ENCODE measurements at regions not wholly inside any gene's neighbourhood (a gene's known extent, or its start where the extent isn't known, plus 50 kb on each side); places are given as distances from the start of the nearest gene placed in this dataset.

GRCh38 chr13:44661936-44662335 lies 85.8 kb upstream of the TSC22D1 start:
- TF ChIP-seq POLR2A (IDR thresholded peaks at IDR 0.05): no peak
- TF ChIP-seq, protein P1, sequence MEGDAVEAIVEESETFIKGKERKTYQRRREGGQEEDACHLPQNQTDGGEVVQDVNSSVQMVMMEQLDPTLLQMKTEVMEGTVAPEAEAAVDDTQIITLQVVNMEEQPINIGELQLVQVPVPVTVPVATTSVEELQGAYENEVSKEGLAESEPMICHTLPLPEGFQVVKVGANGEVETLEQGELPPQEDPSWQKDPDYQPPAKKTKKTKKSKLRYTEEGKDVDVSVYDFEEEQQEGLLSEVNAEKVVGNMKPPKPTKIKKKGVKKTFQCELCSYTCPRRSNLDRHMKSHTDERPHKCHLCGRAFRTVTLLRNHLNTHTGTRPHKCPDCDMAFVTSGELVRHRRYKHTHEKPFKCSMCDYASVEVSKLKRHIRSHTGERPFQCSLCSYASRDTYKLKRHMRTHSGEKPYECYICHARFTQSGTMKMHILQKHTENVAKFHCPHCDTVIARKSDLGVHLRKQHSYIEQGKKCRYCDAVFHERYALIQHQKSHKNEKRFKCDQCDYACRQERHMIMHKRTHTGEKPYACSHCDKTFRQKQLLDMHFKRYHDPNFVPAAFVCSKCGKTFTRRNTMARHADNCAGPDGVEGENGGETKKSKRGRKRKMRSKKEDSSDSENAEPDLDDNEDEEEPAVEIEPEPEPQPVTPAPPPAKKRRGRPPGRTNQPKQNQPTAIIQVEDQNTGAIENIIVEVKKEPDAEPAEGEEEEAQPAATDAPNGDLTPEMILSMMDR (IDR thresholded peaks at IDR 0.05 in 4 of 5, conservative IDR thresholded peaks at IDR 0.05 in 1 of 5): no peak
